ENCODE measurements at regions not wholly inside any gene's neighbourhood (a gene's known extent, or its start where the extent isn't known, plus 50 kb on each side); places are given as distances from the start of the nearest gene placed in this dataset.

- TF ChIP-seq PPARA (CRISPR knock-in tag; IDR thresholded peaks at IDR 0.05; ENCODE audit: borderline replicate concordance) = no peak
- TF ChIP-seq TSHZ2 (CRISPR knock-in tag; IDR thresholded peaks at IDR 0.05) = no peak
- TF ChIP-seq GLIS3 (CRISPR knock-in tag; IDR thresholded peaks at IDR 0.05) = no peak
- no peak for TF ChIP-seq ARNTL (CRISPR knock-in tag; IDR thresholded peaks at IDR 0.05; ENCODE audit: borderline replicate concordance, low read depth)
- TF ChIP-seq POU6F1 (CRISPR knock-in tag; IDR thresholded peaks at IDR 0.05; ENCODE audit: borderline replicate concordance, low read depth) = no peak
- TF ChIP-seq ZFP30 (CRISPR knock-in tag; IDR thresholded peaks at IDR 0.05) = no peak
- ATAC-seq = no peak
These were observed 144.3 kb downstream of the ABCC12 start for GRCh38 chr16:48011466-48011865.

GRCh38 chr16:48008011-48008525 lies 147.7 kb downstream of the ABCC12 start:
- TF ChIP-seq TOX (CRISPR knock-in tag; IDR thresholded peaks at IDR 0.05; ENCODE audit: borderline replicate concordance) (no peak), BACH2 (CRISPR knock-in tag; IDR thresholded peaks at IDR 0.05; ENCODE audit: borderline replicate concordance) (no peak), CSRNP3 (CRISPR knock-in tag; IDR thresholded peaks at IDR 0.05) (no peak), PATZ1 (CRISPR knock-in tag; IDR thresholded peaks at IDR 0.05; ENCODE audit: borderline replicate concordance) (no peak), ISL1 (CRISPR knock-in tag; IDR thresholded peaks at IDR 0.05) (no peak), TCF4 (CRISPR knock-in tag; IDR thresholded peaks at IDR 0.05; ENCODE audit: borderline replicate concordance) (no peak), ZNF565 (CRISPR knock-in tag; conservative IDR thresholded peaks at IDR 0.05; ENCODE audit: low read depth) (no peak), RARB (CRISPR knock-in tag; IDR thresholded peaks at IDR 0.05) (no peak), ESRRG (CRISPR knock-in tag; IDR thresholded peaks at IDR 0.05) (no peak), OSR1 (CRISPR knock-in tag; IDR thresholded peaks at IDR 0.05) (no peak), GLIS3 (CRISPR knock-in tag; IDR thresholded peaks at IDR 0.05) (no peak), ZFP3 (CRISPR knock-in tag; IDR thresholded peaks at IDR 0.05) (no peak)
- ATAC-seq = no peak

- ATAC-seq = no peak
- TF ChIP-seq ZC3H10 (CRISPR knock-in tag; IDR thresholded peaks at IDR 0.05) (no peak), OSR1 (CRISPR knock-in tag; IDR thresholded peaks at IDR 0.05) (no peak), ZFP3 (CRISPR knock-in tag; IDR thresholded peaks at IDR 0.05) (no peak), SNAI2 (CRISPR knock-in tag; IDR thresholded peaks at IDR 0.05) (no peak), RARB (CRISPR knock-in tag; IDR thresholded peaks at IDR 0.05) (no peak), CSDC2 (CRISPR knock-in tag; IDR thresholded peaks at IDR 0.05) (no peak), ISL1 (CRISPR knock-in tag; IDR thresholded peaks at IDR 0.05) (no peak), POU6F1 (CRISPR knock-in tag; IDR thresholded peaks at IDR 0.05; ENCODE audit: borderline replicate concordance, low read depth) (no peak), PPARA (CRISPR knock-in tag; IDR thresholded peaks at IDR 0.05; ENCODE audit: borderline replicate concordance) (no peak), ARNTL (CRISPR knock-in tag; IDR thresholded peaks at IDR 0.05; ENCODE audit: borderline replicate concordance, low read depth) (no peak), ZFP30 (CRISPR knock-in tag; IDR thresholded peaks at IDR 0.05) (no peak)
These were observed 151.6 kb downstream of the ABCC12 start for GRCh38 chr16:48004141-48004695.

Data from SK-N-SH treated with all-trans-retinoic acid at 6 μM for 48 hours (cell line).